C4-2B (cell line): ENCODE measurements at regions not wholly inside any gene's neighbourhood (a gene's known extent, or its start where the extent isn't known, plus 50 kb on each side); places are given as distances from the start of the nearest gene placed in this dataset.

Experiments
- CTCF ChIP-seq: fragments of 450-650 bp; conservative IDR thresholded peaks from 2 replicates; pipeline ENCODE4 v1.5.1; 2017; ENCODE audit warnings: mild to moderate bottlenecking
- ZFX ChIP-seq: fragments of 450-650 bp; IDR thresholded peaks from 2 replicates; pipeline ENCODE4 v1.6.1; 2017

DNA sequence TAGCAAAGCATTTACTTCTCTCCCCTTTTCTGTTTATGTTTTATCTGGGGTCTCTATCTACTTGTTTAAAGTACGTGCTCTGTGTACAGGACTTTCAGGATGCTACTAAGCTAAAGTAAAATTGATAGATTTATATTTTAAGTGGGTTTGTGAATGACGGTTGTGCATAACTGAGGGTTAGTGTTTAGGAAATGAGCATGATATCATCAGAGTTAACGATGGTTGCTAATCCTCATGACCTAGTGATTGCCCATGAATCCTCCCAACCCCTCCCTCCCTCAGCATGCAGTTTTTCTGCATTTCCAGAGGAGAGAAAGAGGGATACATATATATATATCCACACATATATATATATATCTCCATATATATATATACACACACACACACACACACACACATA lies 957.2 kb downstream of the TUSC7 start:
- TF ChIP-seq CTCF (no peak), ZFX (no peak)
